ENCODE measurements at regions not wholly inside any gene's neighbourhood (a gene's known extent, or its start where the extent isn't known, plus 50 kb on each side); places are given as distances from the start of the nearest gene placed in this dataset.

DNA sequence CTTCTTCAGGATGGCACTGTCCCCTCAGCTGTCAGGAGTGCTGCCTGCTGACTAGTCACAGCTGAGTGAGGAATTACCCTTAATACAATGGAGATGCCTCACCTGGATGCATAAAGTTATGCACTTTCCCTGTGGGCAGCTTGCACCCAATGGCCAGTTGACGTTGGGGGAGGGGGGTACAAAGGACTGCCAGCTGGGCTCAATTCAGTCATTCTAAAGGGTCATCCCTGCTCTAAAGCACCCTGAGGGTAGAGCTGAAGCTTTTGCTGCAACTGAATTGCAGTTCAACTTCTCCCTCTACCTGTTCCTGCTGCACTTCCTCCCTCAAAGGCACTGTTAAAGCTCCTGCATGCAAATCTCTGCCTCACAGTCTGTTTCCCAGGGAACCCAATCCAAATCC, 147.8 kb upstream of the SESN3 start:
- Histone ChIP-seq H3K36me3 (ENCODE audit: control insufficient read depth in 2 of 2, insufficient read depth in 2 of 2, low read length in 1 of 2) (no peaks in the 10 kb centered on the region), H3K9me3 (ENCODE audit: control insufficient read depth in 2 of 2, insufficient read depth in 1 of 2, low read depth in 1 of 2, low read length in 1 of 2) (no peaks in the 10 kb centered on the region), H3K4me3 (ENCODE audit: low read depth in 1 of 2, low read length in 2 of 2) (no peak overlapping the region), H3K27me3 (ENCODE audit: control insufficient read depth in 1 of 2, insufficient read depth in 2 of 2, low read length in 2 of 2) (no peaks in the 10 kb centered on the region), H3K27ac (ENCODE audit: low read depth in 2 of 2, low read length in 1 of 2) (no peak overlapping the region), H3K4me1 (ENCODE audit: control insufficient read depth in 2 of 2, insufficient read depth in 2 of 2, low read length in 1 of 2) (no peaks in the 10 kb centered on the region)
- WGBS, 2 donors = 81 to 90% methylated on average over 1 of the region's 1 CpG

DNA sequence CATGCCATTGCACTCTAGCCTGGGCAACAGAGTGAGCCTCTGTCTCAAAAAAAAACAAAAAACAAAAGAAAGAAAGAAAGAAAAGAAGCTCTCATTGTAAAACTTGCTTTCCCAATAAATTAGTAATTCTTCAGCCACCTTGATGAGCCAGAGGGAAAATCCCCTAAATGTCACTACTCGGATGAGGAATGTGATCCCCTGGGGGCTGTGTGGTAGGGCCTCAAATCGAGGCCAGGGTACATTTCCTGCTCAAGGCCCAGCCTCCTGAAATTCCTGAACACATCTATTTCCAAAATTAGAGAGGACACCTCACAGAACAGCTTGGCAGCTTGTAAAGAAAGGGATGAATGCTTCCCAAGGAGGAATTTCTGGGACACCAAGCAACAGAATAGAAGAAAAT, 147.1 kb upstream of the SESN3 start:
- 31 to 56% methylated on average over 2 of the region's 2 CpGs for WGBS, 2 donors
- H3K27ac ChIP-seq (ENCODE audit: low read depth in 2 of 2, low read length in 1 of 2) = no peak overlapping the region
- H3K36me3 ChIP-seq (ENCODE audit: control insufficient read depth in 2 of 2, insufficient read depth in 2 of 2, low read length in 1 of 2) = no peaks in the 10 kb centered on the region
- no peaks in the 10 kb centered on the region for H3K9me3 ChIP-seq (ENCODE audit: control insufficient read depth in 2 of 2, insufficient read depth in 1 of 2, low read depth in 1 of 2, low read length in 1 of 2)
- no peaks in the 10 kb centered on the region for H3K4me1 ChIP-seq (ENCODE audit: control insufficient read depth in 2 of 2, insufficient read depth in 2 of 2, low read length in 1 of 2)
- H3K27me3 ChIP-seq (ENCODE audit: control insufficient read depth in 1 of 2, insufficient read depth in 2 of 2, low read length in 2 of 2) = no peaks in the 10 kb centered on the region
- H3K4me3 ChIP-seq (ENCODE audit: low read depth in 1 of 2, low read length in 2 of 2) = no peak overlapping the region

DNA sequence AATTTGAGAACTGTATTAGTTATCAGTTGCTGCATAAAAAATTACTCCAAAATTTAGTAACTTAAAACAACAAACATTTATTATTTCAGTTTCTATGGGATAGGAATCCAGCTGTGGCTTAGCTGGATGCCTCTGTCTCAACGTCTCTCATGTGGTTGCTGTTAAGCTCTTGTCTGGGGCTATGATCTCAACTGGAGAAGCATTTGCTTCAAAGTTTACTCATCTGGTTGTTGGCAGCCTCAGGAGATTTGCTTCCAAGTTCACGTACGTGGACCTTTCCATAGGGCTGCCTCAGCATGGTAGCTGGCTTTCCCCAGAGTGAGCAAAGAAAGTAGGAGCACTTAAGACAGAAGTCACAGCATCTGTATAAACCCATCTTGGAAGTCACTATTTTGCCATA, 144.9 kb upstream of the SESN3 start:
- 23 to 33% methylated on average over 3 of the region's 3 CpGs for WGBS, 2 donors
- no peak overlapping the region for H3K4me3 ChIP-seq (ENCODE audit: low read depth in 1 of 2, low read length in 2 of 2)
- no peaks in the 10 kb centered on the region for H3K27me3 ChIP-seq (ENCODE audit: control insufficient read depth in 1 of 2, insufficient read depth in 2 of 2, low read length in 2 of 2)
- no peaks in the 10 kb centered on the region for H3K4me1 ChIP-seq (ENCODE audit: control insufficient read depth in 2 of 2, insufficient read depth in 2 of 2, low read length in 1 of 2)
- H3K27ac ChIP-seq (ENCODE audit: low read depth in 2 of 2, low read length in 1 of 2) = no peak overlapping the region
- H3K36me3 ChIP-seq (ENCODE audit: control insufficient read depth in 2 of 2, insufficient read depth in 2 of 2, low read length in 1 of 2) = no peaks in the 10 kb centered on the region
- H3K9me3 ChIP-seq (ENCODE audit: control insufficient read depth in 2 of 2, insufficient read depth in 1 of 2, low read depth in 1 of 2, low read length in 1 of 2) = no peaks in the 10 kb centered on the region

DNA sequence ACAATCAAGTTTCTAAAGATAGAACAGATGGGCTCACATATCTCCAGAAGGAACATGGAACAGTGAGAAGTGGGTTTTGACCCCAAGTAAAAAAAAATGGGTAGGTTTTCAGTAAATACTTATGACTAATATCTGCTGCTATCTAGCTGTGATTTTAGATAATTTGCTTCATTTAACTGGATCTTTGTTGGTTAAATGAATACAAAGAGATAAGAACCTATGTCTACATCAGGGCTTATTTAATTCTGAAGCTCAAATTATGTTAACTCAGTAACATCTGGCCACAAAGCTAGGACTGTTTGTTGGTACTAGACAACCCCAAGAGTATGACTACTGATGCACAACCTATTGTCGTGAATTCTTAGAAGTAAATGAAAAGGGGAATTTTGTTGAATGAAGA, 144.4 kb upstream of the SESN3 start:
- Histone ChIP-seq H3K4me1 (ENCODE audit: control insufficient read depth in 2 of 2, insufficient read depth in 2 of 2, low read length in 1 of 2) (no peaks in the 10 kb centered on the region), H3K9me3 (ENCODE audit: control insufficient read depth in 2 of 2, insufficient read depth in 1 of 2, low read depth in 1 of 2, low read length in 1 of 2) (no peaks in the 10 kb centered on the region), H3K27ac (ENCODE audit: low read depth in 2 of 2, low read length in 1 of 2) (no peak overlapping the region), H3K4me3 (ENCODE audit: low read depth in 1 of 2, low read length in 2 of 2) (no peak overlapping the region), H3K36me3 (ENCODE audit: control insufficient read depth in 2 of 2, insufficient read depth in 2 of 2, low read length in 1 of 2) (no peaks in the 10 kb centered on the region), H3K27me3 (ENCODE audit: control insufficient read depth in 1 of 2, insufficient read depth in 2 of 2, low read length in 2 of 2) (no peaks in the 10 kb centered on the region)
- WGBS, 2 donors = 83 to 95% methylated on average over 1 of the region's 1 CpG

DNA sequence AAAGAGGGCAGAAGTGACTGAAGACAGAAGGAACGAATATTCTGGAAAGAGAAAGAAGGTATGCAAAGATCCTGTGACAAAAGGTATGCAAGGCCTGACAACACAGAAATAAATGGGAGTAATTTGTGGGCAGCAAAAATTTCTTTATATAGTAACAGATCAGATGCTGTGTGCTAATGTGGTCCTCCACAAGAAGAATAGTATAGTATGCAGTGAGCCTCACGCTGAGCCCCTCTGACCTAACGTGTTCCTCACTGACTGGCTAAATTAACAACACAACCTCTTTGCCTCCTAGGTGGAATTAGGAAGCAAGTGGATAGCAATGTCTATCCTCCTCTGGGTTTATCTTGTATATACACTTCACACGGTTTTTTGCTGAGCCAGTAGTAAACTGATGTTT, 143.1 kb upstream of the SESN3 start:
- WGBS, 2 donors = 81 to 83% methylated on average over 4 of the region's 4 CpGs
- Histone ChIP-seq H3K27me3 (ENCODE audit: control insufficient read depth in 1 of 2, insufficient read depth in 2 of 2, low read length in 2 of 2) (no peaks in the 10 kb centered on the region), H3K4me1 (ENCODE audit: control insufficient read depth in 2 of 2, insufficient read depth in 2 of 2, low read length in 1 of 2) (peaks cover 0 to 2% of the 10 kb centered on the region in 2 donors), H3K27ac (ENCODE audit: low read depth in 2 of 2, low read length in 1 of 2) (no peak overlapping the region), H3K36me3 (ENCODE audit: control insufficient read depth in 2 of 2, insufficient read depth in 2 of 2, low read length in 1 of 2) (no peaks in the 10 kb centered on the region), H3K4me3 (ENCODE audit: low read depth in 1 of 2, low read length in 2 of 2) (no peak overlapping the region), H3K9me3 (ENCODE audit: control insufficient read depth in 2 of 2, insufficient read depth in 1 of 2, low read depth in 1 of 2, low read length in 1 of 2) (no peaks in the 10 kb centered on the region)

GRCh38 chr11:95373241-95373640, 142.2 kb upstream of the SESN3 start:
- WGBS, 2 donors = 63 to 79% methylated on average over 1 of the region's 1 CpG
- Histone ChIP-seq H3K9me3 (ENCODE audit: control insufficient read depth in 2 of 2, insufficient read depth in 1 of 2, low read depth in 1 of 2, low read length in 1 of 2) (no peaks in the 10 kb centered on the region), H3K27me3 (ENCODE audit: control insufficient read depth in 1 of 2, insufficient read depth in 2 of 2, low read length in 2 of 2) (no peaks in the 10 kb centered on the region), H3K27ac (ENCODE audit: low read depth in 2 of 2, low read length in 1 of 2) (no peak overlapping the region), H3K4me1 (ENCODE audit: control insufficient read depth in 2 of 2, insufficient read depth in 2 of 2, low read length in 1 of 2) (peaks cover 0 to 2% of the 10 kb centered on the region in 2 donors), H3K36me3 (ENCODE audit: control insufficient read depth in 2 of 2, insufficient read depth in 2 of 2, low read length in 1 of 2) (no peaks in the 10 kb centered on the region), H3K4me3 (ENCODE audit: low read depth in 1 of 2, low read length in 2 of 2) (no peak overlapping the region)

GRCh38 chr11:95372097-95372656, 141.2 kb upstream of the SESN3 start:
- WGBS, 2 donors = 96 to 100% methylated on average over 1 of the region's 1 CpG
- Histone ChIP-seq H3K9me3 (ENCODE audit: control insufficient read depth in 2 of 2, insufficient read depth in 1 of 2, low read depth in 1 of 2, low read length in 1 of 2) (no peaks in the 10 kb centered on the region), H3K4me3 (ENCODE audit: low read depth in 1 of 2, low read length in 2 of 2) (no peak overlapping the region), H3K4me1 (ENCODE audit: control insufficient read depth in 2 of 2, insufficient read depth in 2 of 2, low read length in 1 of 2) (peaks cover 0 to 2% of the 10 kb centered on the region in 2 donors), H3K27ac (ENCODE audit: low read depth in 2 of 2, low read length in 1 of 2) (no peak overlapping the region), H3K36me3 (ENCODE audit: control insufficient read depth in 2 of 2, insufficient read depth in 2 of 2, low read length in 1 of 2) (no peaks in the 10 kb centered on the region), H3K27me3 (ENCODE audit: control insufficient read depth in 1 of 2, insufficient read depth in 2 of 2, low read length in 2 of 2) (no peaks in the 10 kb centered on the region)

DNA sequence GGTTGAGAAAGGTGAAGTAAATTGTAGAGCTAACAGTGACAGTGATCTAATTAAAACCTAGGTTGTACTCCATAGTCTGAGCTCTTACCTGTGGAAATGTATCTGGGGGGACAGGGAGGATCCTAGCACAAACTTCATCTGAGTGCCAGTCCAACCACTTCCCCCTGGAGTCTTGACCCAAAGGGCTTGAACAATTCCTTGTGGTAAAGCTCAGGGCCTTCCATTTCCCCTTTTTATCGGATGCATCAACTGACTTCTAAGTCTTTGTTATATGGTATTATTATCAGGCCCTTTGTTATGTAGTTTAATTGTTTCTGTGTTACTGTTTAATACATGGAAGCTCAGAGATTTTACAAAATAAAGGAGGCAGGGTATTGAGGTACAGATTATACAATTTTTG, 140.2 kb upstream of the SESN3 start:
- H3K4me1 ChIP-seq (ENCODE audit: control insufficient read depth in 2 of 2, insufficient read depth in 2 of 2, low read length in 1 of 2) = peaks cover 0 to 2% of the 10 kb centered on the region in 2 donors
- 89 to 94% methylated on average over 1 of the region's 1 CpG for WGBS, 2 donors

GRCh38 chr11:95367726-95368125, 136.7 kb upstream of the SESN3 start:
- H3K4me3 ChIP-seq (ENCODE audit: low read depth in 1 of 2, low read length in 2 of 2) = no peak overlapping the region
- H3K36me3 ChIP-seq (ENCODE audit: control insufficient read depth in 2 of 2, insufficient read depth in 2 of 2, low read length in 1 of 2) = no peaks in the 10 kb centered on the region
- H3K4me1 ChIP-seq (ENCODE audit: control insufficient read depth in 2 of 2, insufficient read depth in 2 of 2, low read length in 1 of 2) = peaks cover 0 to 2% of the 10 kb centered on the region in 2 donors
- peaks cover 0 to 2% of the 10 kb centered on the region in 2 donors for H3K9me3 ChIP-seq (ENCODE audit: control insufficient read depth in 2 of 2, insufficient read depth in 1 of 2, low read depth in 1 of 2, low read length in 1 of 2)
- no peaks in the 10 kb centered on the region for H3K27me3 ChIP-seq (ENCODE audit: control insufficient read depth in 1 of 2, insufficient read depth in 2 of 2, low read length in 2 of 2)
- no peak overlapping the region for H3K27ac ChIP-seq (ENCODE audit: low read depth in 2 of 2, low read length in 1 of 2)
- 60 to 72% methylated on average over 4 of the region's 4 CpGs for WGBS, 2 donors

More for the DNA sequence above, 140.2 kb upstream of the SESN3 start:
- H3K36me3 ChIP-seq (ENCODE audit: control insufficient read depth in 2 of 2, insufficient read depth in 2 of 2, low read length in 1 of 2) = no peaks in the 10 kb centered on the region
- no peaks in the 10 kb centered on the region for H3K27me3 ChIP-seq (ENCODE audit: control insufficient read depth in 1 of 2, insufficient read depth in 2 of 2, low read length in 2 of 2)
- H3K27ac ChIP-seq (ENCODE audit: low read depth in 2 of 2, low read length in 1 of 2) = no peak overlapping the region
- H3K9me3 ChIP-seq (ENCODE audit: control insufficient read depth in 2 of 2, insufficient read depth in 1 of 2, low read depth in 1 of 2, low read length in 1 of 2) = no peaks in the 10 kb centered on the region
- no peak overlapping the region for H3K4me3 ChIP-seq (ENCODE audit: low read depth in 1 of 2, low read length in 2 of 2)

DNA sequence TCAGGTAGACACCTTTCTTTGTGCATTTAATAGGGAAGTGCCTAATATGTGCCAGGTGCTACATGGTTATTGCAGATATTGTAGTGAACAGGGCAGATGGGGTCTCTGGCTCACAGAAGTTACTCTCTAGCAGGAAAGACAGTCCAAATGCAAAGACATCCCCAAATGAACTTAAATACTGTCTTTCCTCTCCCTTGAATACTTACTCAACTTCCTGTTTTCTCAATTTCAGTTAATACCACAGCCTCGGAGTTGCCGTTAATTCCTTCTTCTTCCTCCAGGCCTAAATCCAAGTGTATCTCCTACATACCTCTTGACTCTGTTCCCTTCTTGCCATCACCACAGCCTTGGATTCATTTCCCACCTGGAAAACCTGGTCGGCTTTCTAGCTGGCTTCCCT, 134.3 kb upstream of the SESN3 start:
- Histone ChIP-seq H3K27ac (ENCODE audit: low read depth in 2 of 2, low read length in 1 of 2) (no peak overlapping the region), H3K4me1 (ENCODE audit: control insufficient read depth in 2 of 2, insufficient read depth in 2 of 2, low read length in 1 of 2) (peaks cover 0 to 2% of the 10 kb centered on the region in 2 donors), H3K4me3 (ENCODE audit: low read depth in 1 of 2, low read length in 2 of 2) (no peak overlapping the region), H3K9me3 (ENCODE audit: control insufficient read depth in 2 of 2, insufficient read depth in 1 of 2, low read depth in 1 of 2, low read length in 1 of 2) (peaks cover 0 to 2% of the 10 kb centered on the region in 2 donors), H3K36me3 (ENCODE audit: control insufficient read depth in 2 of 2, insufficient read depth in 2 of 2, low read length in 1 of 2) (no peaks in the 10 kb centered on the region), H3K27me3 (ENCODE audit: control insufficient read depth in 1 of 2, insufficient read depth in 2 of 2, low read length in 2 of 2) (no peaks in the 10 kb centered on the region)
- WGBS, 2 donors = 73 to 76% methylated on average over 3 of the region's 3 CpGs

Data from esophagus (tissue), 2 donors.